ENCODE measurements at regions not wholly inside any gene's neighbourhood (a gene's known extent, or its start where the extent isn't known, plus 50 kb on each side); places are given as distances from the start of the nearest gene placed in this dataset.

GRCh38 chr11:134765565-134765964 lies 353.5 kb upstream of the B3GAT1 start:
- TF ChIP-seq CTCF (IDR thresholded peaks at IDR 0.05) (no peak), POLR2A (IDR thresholded peaks at IDR 0.05) (no peak)

All from uterus (tissue), 2 donors.